Testis (tissue), 2 donors: ENCODE measurements at regions not wholly inside any gene's neighbourhood (a gene's known extent, or its start where the extent isn't known, plus 50 kb on each side); places are given as distances from the start of the nearest gene placed in this dataset.

Experiments used
- CTCF ChIP-seq, 3 experiments: fragments of 450-650 bp in 2 of 3; fragments of 200-600 bp in 1 of 3; sonication (generic) in 1 of 3; IDR thresholded peaks; one replicate each; pipeline ENCODE4 v1.5.1; 2016 to 2019; ENCODE audit warnings: antibody characterized with exemption in 3 of 3, mild to moderate bottlenecking in 2 of 3, moderate library complexity in 1 of 3
- POLR2A ChIP-seq: fragments of 450-650 bp; IDR thresholded peaks from one replicate; pipeline ENCODE4 v1.6.1; 2017; ENCODE audit warnings: antibody characterized with exemption, mild to moderate bottlenecking, moderate library complexity

GRCh38 chr9:91067306-91067860 is 265.8 kb downstream of the SYK start:
- no peak for TF ChIP-seq CTCF (IDR thresholded peaks at IDR 0.05)
- TF ChIP-seq POLR2A, result no peak
